K562 (cell line): ENCODE measurements at regions not wholly inside any gene's neighbourhood (a gene's known extent, or its start where the extent isn't known, plus 50 kb on each side); places are given as distances from the start of the nearest gene placed in this dataset.

ENCODE experiments used
- ARID4B ChIP-seq: sonication (generic); formaldehyde crosslinking; IDR thresholded peaks from 2 replicates; pipeline ENCODE4 v1.8.0; 2022; ENCODE audit warnings: mild to moderate bottlenecking, missing genetic modification reagents
- ATF7 ChIP-seq: fragments of 450-650 bp; IDR thresholded peaks from 2 replicates; pipeline ENCODE4 v1.7.1; 2014; ENCODE audit warnings: mild to moderate bottlenecking, moderate library complexity
- BRF1 ChIP-seq: IDR thresholded peaks from 3 replicates; pipeline ENCODE4 v1.6.1; 2011; ENCODE audit warnings: borderline replicate concordance, mild to moderate bottlenecking; ENCODE audit not compliant: insufficient read length; ENCODE audit errors: extremely low read depth
- CEBPB ChIP-seq: fragments of 450-650 bp; IDR thresholded peaks from 2 replicates; pipeline ENCODE4 v1.6.1; 2016; ENCODE audit warnings: missing genetic modification characterization, missing compliant biosample characterization
- CREB1 ChIP-seq, 2 experiments: sonication (generic) in 1 of 2; formaldehyde crosslinking in 1 of 2; IDR thresholded peaks; 2 replicates each; pipeline versions ENCODE4 v1.6.1 to v1.8.0; 2012 to 2022; ENCODE audit warnings: inconsistent platforms in 1 of 2, mild to moderate bottlenecking in 1 of 2, missing genetic modification reagents in 1 of 2, moderate library complexity in 1 of 2
- HDAC6 ChIP-seq: IDR thresholded peaks from 2 replicates; pipeline ENCODE4 v1.6.1; 2012; ENCODE audit warnings: low read depth, mild to moderate bottlenecking, control low read depth, inconsistent platforms, low read length, moderate library complexity
- KDM5B ChIP-seq: fragments of 200-600 bp; sonication (generic); IDR thresholded peaks from 2 replicates; pipeline ENCODE4 v1.6.1; 2012; ENCODE audit warnings: low read depth, mild to moderate bottlenecking, moderate library complexity, low read length, control low read depth, inconsistent platforms; ENCODE audit not compliant: insufficient replicate concordance
- KHSRP ChIP-seq: fragments of 450-650 bp; IDR thresholded peaks from 2 replicates; pipeline ENCODE4 v1.6.1; 2017
- KLF1 ChIP-seq: fragments of 450-650 bp; IDR thresholded peaks from 2 replicates; pipeline ENCODE4 v1.6.1; 2016; ENCODE audit warnings: missing genetic modification characterization, missing compliant biosample characterization
- KLF10 ChIP-seq: fragments of 250-450 bp; sonication (Bioruptor Pico); IDR thresholded peaks from 2 replicates; pipeline ENCODE4 v1.6.1; 2021; ENCODE audit warnings: matching md5 sums
- LEF1 ChIP-seq: fragments of 450-650 bp; IDR thresholded peaks from 2 replicates; pipeline ENCODE4 v1.6.1; 2016; ENCODE audit warnings: mild to moderate bottlenecking
- MCM3 ChIP-seq: fragments of 450-650 bp; IDR thresholded peaks from 2 replicates; pipeline ENCODE4 v1.6.1; 2016
- NBN ChIP-seq: fragments of 450-650 bp; IDR thresholded peaks from 2 replicates; pipeline ENCODE4 v1.6.1; 2016; ENCODE audit warnings: low read depth, mild to moderate bottlenecking
- NFIX ChIP-seq: fragments of 250-450 bp; sonication (Bioruptor Pico); IDR thresholded peaks from 2 replicates; pipeline ENCODE4 v1.4.0; 2020; ENCODE audit warnings: low read depth, mild to moderate bottlenecking, moderate library complexity
- SMAD3 ChIP-seq: fragments of 450-650 bp; formaldehyde crosslinking; conservative IDR thresholded peaks from 2 replicates; pipeline ENCODE4 v1.4.0; 2020; ENCODE audit warnings: mild to moderate bottlenecking
- THAP12 ChIP-seq: fragments of 250-450 bp; sonication (Bioruptor Pico); IDR thresholded peaks from 2 replicates; pipeline ENCODE4 v1.9.0; 2021; ENCODE audit warnings: mild to moderate bottlenecking, inconsistent platforms
- ZFPM2 ChIP-seq: fragments of 250-450 bp; sonication (Bioruptor Pico); IDR thresholded peaks from 2 replicates; pipeline ENCODE4 v1.5.1; 2022; ENCODE audit warnings: mild to moderate bottlenecking
- ZNF143 ChIP-seq: sonication (generic); formaldehyde crosslinking; IDR thresholded peaks from 2 replicates; pipeline ENCODE4 v1.9.0; 2022; ENCODE audit warnings: mild to moderate bottlenecking, missing genetic modification reagents
- ZNF316 ChIP-seq: fragments of 450-650 bp; IDR thresholded peaks from 2 replicates; pipeline ENCODE4 v1.6.1; 2016
- ZNF584 ChIP-seq: fragments of 200-800 bp; sonication (Bioruptor generic); IDR thresholded peaks from 2 replicates; pipeline ENCODE4 v1.6.1; 2016; ENCODE audit warnings: low read depth, mild to moderate bottlenecking, missing genetic modification characterization, missing compliant biosample characterization
- TF ChIP-seq, protein P1 (sequence below): fragments of 450-650 bp; IDR thresholded peaks from 2 replicates; pipeline ENCODE4 v1.6.1; 2016; ENCODE audit warnings: low read depth, mild to moderate bottlenecking, moderate library complexity
- TF ChIP-seq, protein P2 (sequence below): fragments of 200-800 bp; sonication (Bioruptor generic); IDR thresholded peaks from 2 replicates; pipeline ENCODE4 v1.6.1; 2017; ENCODE audit warnings: missing genetic modification characterization, missing compliant biosample characterization

DNA sequence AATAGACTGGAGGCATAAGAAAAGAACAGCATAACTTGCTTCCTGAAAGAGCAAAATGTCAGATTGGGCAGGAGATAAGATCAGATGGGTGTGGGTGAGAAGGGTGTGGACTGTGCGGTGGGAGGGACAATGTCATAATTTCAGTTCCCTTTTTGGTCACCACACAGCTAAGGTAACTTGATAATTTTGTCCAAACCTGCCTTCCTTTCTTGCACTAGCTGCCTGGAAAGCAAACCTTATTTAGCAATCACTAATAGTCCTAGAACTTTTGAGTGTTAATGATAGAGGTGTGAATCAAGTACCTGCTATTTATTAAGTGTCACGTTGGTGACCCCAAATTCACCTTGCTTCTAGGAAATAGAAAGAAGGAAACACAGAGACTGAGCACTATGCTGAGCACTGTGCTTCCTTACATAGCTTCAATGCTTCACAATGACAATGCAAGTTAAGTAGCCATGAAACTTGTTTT, 72.4 kb upstream of the SP4 start (continued):
- no peak for TF ChIP-seq ZNF316
- TF ChIP-seq BRF1 = no peak
- no peak for TF ChIP-seq CREB1 (IDR thresholded peaks at IDR 0.05)
- no peak for TF ChIP-seq CREB1 (CRISPR knock-in tag; IDR thresholded peaks at IDR 0.05)
- no peak for TF ChIP-seq HDAC6
- 0 out of 2 replicates have a peak, but pooled peaks have one; percentile 16 for TF ChIP-seq ATF7
- 0 out of 2 replicates have a peak, but pooled peaks have one; percentile 40 for TF ChIP-seq CEBPB (tag)
- TF ChIP-seq, protein P1, sequence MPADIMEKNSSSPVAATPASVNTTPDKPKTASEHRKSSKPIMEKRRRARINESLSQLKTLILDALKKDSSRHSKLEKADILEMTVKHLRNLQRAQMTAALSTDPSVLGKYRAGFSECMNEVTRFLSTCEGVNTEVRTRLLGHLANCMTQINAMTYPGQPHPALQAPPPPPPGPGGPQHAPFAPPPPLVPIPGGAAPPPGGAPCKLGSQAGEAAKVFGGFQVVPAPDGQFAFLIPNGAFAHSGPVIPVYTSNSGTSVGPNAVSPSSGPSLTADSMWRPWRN = 0 out of 2 replicates have a peak, but pooled peaks have one; percentile 43
- TF ChIP-seq KLF10 (CRISPR knock-in tag) = no peak
- no peak for TF ChIP-seq KDM5B
- TF ChIP-seq ZNF584 (CRISPR knock-in tag) = no peak
- TF ChIP-seq THAP12 (CRISPR knock-in tag) = no peak
- no peak for TF ChIP-seq NFIX (CRISPR knock-in tag)
- peak; percentile 27; the same call in 1 of the 2 replicates for TF ChIP-seq KLF1 (tag)
- TF ChIP-seq, protein P2, sequence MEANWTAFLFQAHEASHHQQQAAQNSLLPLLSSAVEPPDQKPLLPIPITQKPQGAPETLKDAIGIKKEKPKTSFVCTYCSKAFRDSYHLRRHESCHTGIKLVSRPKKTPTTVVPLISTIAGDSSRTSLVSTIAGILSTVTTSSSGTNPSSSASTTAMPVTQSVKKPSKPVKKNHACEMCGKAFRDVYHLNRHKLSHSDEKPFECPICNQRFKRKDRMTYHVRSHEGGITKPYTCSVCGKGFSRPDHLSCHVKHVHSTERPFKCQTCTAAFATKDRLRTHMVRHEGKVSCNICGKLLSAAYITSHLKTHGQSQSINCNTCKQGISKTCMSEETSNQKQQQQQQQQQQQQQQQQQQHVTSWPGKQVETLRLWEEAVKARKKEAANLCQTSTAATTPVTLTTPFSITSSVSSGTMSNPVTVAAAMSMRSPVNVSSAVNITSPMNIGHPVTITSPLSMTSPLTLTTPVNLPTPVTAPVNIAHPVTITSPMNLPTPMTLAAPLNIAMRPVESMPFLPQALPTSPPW (CRISPR knock-in tag) = peak; percentile 44; the same call in 1 of the 2 replicates
- TF ChIP-seq KHSRP = no peak
- TF ChIP-seq NBN = 0 out of 2 replicates have a peak, but pooled peaks have one; percentile 27
- TF ChIP-seq ZFPM2 (CRISPR knock-in tag) = no peak
- TF ChIP-seq ZNF143 (CRISPR knock-in tag) = no peak
- no peak for TF ChIP-seq ARID4B (CRISPR knock-in tag)
- no peak for TF ChIP-seq SMAD3
- TF ChIP-seq MCM3 = no peak
- TF ChIP-seq LEF1 = peak; percentile 61; the same call in 1 of the 2 replicates
